ENCODE measurements at regions not wholly inside any gene's neighbourhood (a gene's known extent, or its start where the extent isn't known, plus 50 kb on each side); places are given as distances from the start of the nearest gene placed in this dataset.

DNA sequence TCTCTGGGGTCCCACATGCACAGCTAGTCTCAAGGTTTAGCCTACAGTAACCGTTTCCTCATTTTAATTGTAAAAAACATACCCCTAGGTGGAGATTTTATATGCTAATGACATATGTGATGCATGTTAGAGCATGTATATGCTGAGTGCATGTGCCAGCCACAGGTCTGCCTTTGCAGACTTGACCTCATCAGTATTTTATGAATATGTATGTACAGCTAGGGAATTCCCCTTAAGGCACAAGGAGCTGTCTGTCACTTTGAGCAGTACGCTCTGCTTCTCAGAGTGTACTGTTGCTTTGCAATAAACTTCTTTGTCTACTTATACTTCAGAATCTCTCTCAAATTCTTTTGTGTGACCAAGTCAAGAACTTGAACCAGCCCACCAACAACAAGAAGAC, 131.2 kb upstream of the ERBB4 start (continued):
- TF ChIP-seq, protein P1, sequence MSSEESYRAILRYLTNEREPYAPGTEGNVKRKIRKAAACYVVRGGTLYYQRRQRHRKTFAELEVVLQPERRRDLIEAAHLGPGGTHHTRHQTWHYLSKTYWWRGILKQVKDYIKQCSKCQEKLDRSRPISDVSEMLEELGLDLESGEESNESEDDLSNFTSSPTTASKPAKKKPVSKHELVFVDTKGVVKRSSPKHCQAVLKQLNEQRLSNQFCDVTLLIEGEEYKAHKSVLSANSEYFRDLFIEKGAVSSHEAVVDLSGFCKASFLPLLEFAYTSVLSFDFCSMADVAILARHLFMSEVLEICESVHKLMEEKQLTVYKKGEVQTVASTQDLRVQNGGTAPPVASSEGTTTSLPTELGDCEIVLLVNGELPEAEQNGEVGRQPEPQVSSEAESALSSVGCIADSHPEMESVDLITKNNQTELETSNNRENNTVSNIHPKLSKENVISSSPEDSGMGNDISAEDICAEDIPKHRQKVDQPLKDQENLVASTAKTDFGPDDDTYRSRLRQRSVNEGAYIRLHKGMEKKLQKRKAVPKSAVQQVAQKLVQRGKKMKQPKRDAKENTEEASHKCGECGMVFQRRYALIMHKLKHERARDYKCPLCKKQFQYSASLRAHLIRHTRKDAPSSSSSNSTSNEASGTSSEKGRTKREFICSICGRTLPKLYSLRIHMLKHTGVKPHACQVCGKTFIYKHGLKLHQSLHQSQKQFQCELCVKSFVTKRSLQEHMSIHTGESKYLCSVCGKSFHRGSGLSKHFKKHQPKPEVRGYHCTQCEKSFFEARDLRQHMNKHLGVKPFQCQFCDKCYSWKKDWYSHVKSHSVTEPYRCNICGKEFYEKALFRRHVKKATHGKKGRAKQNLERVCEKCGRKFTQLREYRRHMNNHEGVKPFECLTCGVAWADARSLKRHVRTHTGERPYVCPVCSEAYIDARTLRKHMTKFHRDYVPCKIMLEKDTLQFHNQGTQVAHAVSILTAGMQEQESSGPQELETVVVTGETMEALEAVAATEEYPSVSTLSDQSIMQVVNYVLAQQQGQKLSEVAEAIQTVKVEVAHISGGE (CRISPR knock-in tag; IDR thresholded peaks at IDR 0.05), result no peak
- TF ChIP-seq IKZF2 (IDR thresholded peaks at IDR 0.05), result no peak

DNA sequence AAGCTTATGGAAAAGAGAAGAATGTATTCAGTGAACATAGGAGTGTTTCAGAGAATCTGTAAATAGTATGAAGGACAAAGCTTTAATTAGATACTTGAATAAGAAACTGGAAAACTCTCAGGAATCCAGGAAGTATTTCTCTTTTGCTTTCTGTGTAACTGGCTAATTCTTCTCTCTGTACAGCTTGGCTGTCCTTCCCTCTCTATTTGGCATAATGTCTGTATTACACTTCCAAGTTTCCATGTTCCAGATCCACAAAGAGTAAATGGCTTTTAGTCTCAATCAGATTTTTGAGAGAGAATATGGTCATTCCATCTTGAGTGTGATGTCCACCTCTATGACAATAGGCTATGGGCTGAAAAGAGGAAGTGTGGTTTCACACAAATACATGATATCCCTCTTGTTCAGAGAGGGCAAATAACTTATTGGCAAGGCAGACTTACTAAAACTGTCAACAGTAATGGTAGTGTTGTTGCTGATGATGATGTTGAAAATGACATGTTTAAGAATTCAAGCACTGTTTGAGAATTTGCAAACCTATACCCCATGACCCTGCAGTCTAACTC, 129.2 kb upstream of the ERBB4 start:
- Histone ChIP-seq H3K4me3 (no peak overlapping the region), H3K36me3 (ENCODE audit: control insufficient read depth in 2 of 2, insufficient read depth in 2 of 2, low read length in 1 of 2) (no peaks in the 10 kb centered on the region), H3K27ac (ENCODE audit: control insufficient read depth, insufficient read depth) (no peak overlapping the region), H3K4me2 (ENCODE audit: control insufficient read depth, insufficient read depth) (no peak overlapping the region), H3K4me1 (ENCODE audit: control insufficient read depth, insufficient read depth, low read length) (no peaks in the 10 kb centered on the region), H3K79me2 (ENCODE audit: control insufficient read depth, insufficient read depth, low read length) (no peaks in the 10 kb centered on the region), H3K9ac (ENCODE audit: control insufficient read depth, insufficient read depth, low read length) (no peak overlapping the region), H4K20me1 (ENCODE audit: control insufficient read depth, insufficient read depth) (no peaks in the 10 kb centered on the region), H2AFZ (ENCODE audit: control insufficient read depth, low read depth, low read length) (no peak overlapping the region), H3K9me3 (replicated peaks; ENCODE audit: control insufficient read depth, insufficient read depth, low read length) (no peaks in the 10 kb centered on the region; the same call in 2 of the 3 replicates), H3K27me3 (replicated peaks in 1 of 2; ENCODE audit: control insufficient read depth in 2 of 2, insufficient read depth in 2 of 2, low read length in 1 of 2) (no peaks in the 10 kb centered on the region)
- ATAC-seq, result peak; percentile 66
- no TSS peak for BruUV-seq (replicated peaks)
- ChIA-PET POLR2A (interaction anchor here (0.7 kb wide), 1 partner anchor 159 kb away, joined by 5 read pairs; no protein-coding TSS in a partner anchor), SMC1A (ENCODE audit: uncharacterized antibody, unreplicated experiment) (no interaction called here), CTCF (no interaction called here), RAD21 (ENCODE audit: unreplicated experiment) (no interaction called here)
- no peak for FAIRE-seq
- TF ChIP-seq CBFB (IDR thresholded peaks at IDR 0.05; ENCODE audit: low read depth) (no peak), SPI1 (IDR thresholded peaks at IDR 0.05; ENCODE audit: borderline replicate concordance, insufficient read depth, low read depth, low read length) (peak; percentile 85)
- in situ Hi-C loops (cut with MboI), result no loop called here
- intact Hi-C loops (cut with micrococcal nuclease; ENCODE audit: unreplicated experiment), result no loop called here
- DNase-seq (ENCODE audit: low read depth, low spot score), result no peak

All from GM12878 (cell line).